Jurkat, Clone E6-1 (cell line): ENCODE measurements at regions not wholly inside any gene's neighbourhood (a gene's known extent, or its start where the extent isn't known, plus 50 kb on each side); places are given as distances from the start of the nearest gene placed in this dataset.
"Not testable (repeated sequence)": the region's sequence is repeated elsewhere in the genome, so short reads cannot be mapped to it uniquely, and the experiment has no call there.

Experiments
- DNase-seq: peaks from one replicate; pipeline ENCODE4 v3.0.0-alpha.2; 2011; ENCODE audit warnings: low read depth, low spot score
- H3K4me3 ChIP-seq: 2 replicates; pipeline ENCODE4 v1.5.1; 2011; ENCODE audit warnings: mild to moderate bottlenecking, low read length, control low read depth, moderate library complexity

DNA sequence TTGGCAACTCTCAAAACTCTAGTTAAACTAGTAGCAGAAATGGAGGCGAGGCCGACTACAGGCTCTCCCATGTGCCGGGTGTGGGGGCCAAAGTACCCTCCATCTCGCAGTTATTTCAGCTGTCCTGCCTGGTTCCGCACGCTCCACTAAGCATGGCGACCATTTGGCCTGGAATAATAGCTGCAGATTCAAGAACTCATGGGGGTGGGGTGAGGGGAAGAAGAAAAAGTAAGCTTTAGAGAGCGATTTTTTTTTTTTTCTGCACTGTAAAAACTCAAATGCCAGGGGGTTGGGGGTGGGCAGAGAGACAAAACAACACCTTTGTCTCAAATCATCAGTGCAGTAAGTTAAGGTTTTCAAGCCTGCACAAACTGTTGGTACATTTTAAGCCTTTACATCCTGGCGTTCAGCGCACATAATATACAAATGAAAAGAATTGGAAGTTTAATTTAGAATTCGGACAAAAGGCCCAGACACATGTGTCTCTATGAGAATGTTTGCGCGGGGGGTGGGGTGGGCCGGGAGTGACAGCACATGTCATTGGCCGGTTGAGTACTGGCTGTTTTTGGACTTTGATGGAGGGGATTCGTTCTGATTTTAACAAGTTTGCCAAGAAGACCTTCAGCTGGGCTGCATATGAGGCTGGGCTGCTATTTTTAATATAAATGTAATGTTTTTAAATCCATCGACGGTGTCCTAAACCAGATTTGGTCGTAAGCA is 694.7 kb upstream of the SALL1 start:
- DNase-seq: no peak
- no peak overlapping the region for H3K4me3 ChIP-seq

DNA sequence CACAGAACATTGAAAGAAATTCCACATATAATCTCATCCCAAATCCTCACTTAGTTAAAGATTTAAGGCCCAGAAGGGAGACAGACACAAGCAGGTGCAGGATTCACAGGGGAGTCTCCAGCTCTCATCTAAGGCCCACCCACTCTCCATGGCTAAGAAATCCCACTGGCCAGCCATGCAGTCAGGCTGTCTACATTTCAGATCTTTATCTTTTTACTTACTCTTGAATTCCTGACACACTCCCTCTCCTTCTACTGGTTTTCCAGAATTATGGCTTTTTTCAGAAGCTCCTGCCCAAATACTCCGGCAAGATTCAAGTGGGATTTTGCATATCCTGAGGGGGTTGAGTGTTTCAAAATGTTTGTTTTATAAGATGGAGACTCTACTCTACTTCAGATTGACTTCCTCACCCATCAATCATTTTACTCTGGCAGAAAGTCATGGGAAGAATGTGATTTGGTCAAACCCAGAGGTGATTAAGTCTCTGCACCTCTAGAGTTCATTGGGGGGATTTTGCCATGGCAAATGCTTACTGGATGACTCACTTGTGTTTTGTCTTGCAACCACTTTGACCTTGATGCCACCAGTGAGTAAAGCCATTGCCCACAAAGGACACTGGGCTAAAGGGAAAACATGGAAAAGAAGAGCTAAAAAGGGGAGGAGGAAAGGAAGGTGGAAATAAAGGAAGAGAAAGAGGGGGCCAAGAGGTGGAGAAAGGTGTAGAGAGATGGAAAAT is 688.8 kb upstream of the SALL1 start:
- DNase-seq: no peak
- H3K4me3 ChIP-seq: no peak overlapping the region

DNA sequence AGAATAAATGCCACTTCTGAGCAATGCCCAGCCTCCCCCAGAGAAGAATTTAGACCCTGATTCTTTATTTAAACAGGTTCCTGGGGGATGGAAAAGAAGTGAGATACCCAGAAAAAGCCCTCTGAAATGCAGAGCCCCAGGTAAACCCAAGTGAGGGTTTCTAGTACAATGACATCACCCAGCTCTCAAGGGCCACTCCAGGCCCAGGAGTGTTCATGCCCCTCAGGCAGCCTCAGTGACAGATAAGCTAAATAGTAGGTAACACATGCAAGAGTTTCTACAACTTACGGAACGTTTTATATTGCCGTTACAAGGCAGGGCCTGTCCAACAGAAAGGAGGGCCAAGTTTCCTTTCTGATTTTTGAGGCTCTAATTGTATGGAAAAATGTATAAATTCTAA is 683.7 kb upstream of the SALL1 start:
- no peak for DNase-seq
- H3K4me3 ChIP-seq: no peak overlapping the region

DNA sequence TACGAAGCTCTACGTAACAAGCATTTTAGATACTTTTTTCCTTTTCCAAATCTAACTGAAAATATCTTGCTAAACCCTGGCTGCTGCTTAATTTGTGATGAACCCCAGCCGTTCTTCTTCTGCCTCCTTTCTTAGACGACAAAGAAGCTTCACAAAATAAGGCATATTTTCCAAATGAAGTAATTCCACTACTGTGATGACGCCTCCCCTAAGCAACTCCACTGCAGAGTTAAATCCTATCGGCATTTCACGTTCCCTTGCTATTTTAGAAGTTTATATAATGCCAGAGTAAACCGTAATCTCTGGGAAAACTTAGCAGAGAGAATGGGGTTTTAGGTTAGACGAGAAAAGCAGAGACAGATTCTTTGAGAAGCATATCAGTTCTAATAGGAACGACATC is 683.1 kb upstream of the SALL1 start:
- no peak overlapping the region for H3K4me3 ChIP-seq
- no peak for DNase-seq

DNA sequence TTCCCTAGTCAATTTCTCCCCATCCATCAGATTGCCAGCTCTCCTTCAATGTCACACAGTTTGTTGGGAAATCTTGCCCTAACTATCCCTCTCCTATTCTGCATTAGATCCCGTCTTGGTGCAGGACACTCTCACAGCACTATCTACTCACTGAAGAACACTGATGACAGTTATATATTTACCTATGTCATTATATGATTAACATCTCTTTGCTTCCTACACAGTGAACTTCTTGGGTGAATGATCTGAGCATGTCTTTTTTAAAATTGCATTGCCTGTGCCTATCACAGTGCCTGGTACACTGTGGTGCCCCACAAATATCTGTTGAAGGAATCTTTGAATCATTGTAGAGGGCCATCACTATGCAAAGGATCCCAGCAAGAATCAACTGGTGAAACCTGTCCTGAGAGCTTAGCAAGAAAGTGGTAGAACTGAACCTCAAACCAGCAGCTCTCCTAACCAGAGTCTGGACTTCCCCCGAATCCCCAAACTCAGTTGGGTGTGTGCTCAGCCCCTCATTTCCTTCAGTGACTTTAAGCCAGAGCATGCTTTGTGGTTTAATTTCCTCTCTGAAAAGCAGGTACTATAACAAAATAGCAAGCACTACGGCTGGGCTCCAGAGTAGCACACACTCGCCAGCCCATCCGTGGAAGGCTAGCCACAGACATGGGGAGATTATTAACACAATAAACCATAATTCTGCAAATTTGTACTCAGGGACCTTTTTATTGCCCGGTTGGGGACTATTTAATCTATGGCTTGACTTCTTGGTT is 680.7 kb upstream of the SALL1 start:
- H3K4me3 ChIP-seq: no peak overlapping the region
- no peak for DNase-seq

DNA sequence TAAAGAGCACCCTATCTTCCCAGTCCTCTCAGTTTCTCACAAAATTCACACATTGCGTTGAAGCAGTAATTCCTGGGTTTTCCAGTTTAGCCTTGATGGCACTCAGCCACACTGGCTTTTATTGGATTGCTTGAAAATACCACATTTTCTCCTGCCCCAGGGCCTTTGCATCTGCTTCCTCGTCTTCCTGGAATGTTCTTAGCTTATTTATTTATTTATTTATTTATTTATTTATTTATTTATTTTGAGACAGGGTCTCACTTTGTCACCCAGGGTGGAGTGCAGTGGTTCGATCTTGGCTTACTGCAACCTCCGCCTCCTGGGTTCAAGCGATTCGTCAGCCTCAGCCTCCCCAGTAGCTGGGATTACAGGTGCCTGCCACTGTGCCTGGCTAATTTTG is 680.0 kb upstream of the SALL1 start:
- H3K4me3 ChIP-seq, DNase-seq: not testable (repeated sequence)

DNA sequence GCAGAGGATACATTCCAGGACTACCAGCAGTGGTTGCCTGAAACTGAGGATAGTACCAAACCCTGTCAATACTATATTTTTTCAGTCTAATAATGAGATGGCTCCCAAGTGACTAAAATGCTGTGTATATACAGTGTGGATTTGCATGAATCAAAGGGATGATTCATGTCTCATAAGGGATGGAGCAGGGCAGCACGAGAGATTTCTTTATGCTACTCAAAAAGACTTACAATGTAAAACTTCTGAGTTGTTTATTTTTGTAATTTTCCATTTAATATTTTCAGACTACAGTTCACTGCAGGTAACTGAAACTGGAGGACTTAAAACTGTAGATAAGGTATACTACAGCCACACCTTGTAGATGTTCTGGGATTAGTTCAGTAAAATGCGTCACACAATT is 674.7 kb upstream of the SALL1 start:
- no peak for DNase-seq
- no peak overlapping the region for H3K4me3 ChIP-seq

DNA sequence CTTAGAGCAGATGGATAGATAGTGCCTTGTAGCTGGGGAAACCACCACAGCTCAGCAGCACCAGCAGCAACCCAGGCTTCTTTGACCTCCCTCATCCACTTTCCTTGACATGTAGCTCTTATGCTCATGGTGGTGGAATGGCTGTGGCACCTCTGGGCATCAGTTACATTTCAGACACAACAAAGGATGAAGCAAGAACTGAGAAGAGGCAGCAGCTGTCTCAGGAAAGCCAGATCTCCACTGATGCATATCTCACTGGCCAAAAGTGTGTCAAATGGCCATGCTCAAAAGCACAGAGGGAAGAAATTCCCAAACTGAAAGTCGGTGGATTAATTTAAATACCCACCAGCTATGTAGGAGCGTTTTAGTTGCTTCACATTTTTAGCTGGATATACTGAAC is 671.4 kb upstream of the SALL1 start:
- no peak for DNase-seq
- no peak overlapping the region for H3K4me3 ChIP-seq

DNA sequence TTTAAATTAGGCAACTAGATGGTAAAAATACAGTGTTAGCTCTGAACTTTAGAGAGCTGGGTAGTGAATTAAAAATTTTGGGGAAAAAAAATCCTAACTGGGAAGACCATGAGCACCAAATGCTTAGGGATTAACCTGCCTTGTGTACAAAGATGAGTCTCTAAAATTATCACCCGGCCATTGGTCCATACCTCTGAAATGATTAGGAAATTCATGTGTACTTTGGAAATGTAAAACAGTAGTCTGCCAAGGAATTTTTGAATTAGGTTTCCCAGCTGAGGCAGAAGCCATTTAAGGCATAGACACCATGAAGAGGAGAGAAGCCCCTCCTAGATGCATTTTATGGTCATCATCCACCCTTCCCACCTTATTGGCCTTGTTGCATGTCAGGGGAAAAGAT is 670.5 kb upstream of the SALL1 start:
- no peak overlapping the region for H3K4me3 ChIP-seq
- DNase-seq: no peak

DNA sequence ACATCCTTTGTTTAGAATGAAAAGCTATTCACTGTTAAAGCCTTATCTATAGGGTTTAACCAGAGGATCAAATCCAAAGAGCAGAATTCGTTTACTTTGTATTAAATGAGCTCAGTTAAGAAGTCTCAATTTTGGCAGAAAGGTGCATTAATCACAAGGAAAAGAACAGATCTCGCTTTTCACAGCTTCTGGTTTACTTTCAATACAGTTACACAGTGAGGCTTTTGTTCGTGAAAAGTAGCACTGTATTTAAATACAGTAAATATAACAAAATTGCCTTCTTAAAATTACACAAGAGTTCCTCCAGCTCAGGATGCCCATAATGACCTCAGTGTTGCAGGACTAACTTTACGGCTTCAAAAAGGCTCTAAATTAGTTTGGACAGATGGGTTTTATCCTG is 669.1 kb upstream of the SALL1 start:
- no peak overlapping the region for H3K4me3 ChIP-seq
- no peak for DNase-seq

DNA sequence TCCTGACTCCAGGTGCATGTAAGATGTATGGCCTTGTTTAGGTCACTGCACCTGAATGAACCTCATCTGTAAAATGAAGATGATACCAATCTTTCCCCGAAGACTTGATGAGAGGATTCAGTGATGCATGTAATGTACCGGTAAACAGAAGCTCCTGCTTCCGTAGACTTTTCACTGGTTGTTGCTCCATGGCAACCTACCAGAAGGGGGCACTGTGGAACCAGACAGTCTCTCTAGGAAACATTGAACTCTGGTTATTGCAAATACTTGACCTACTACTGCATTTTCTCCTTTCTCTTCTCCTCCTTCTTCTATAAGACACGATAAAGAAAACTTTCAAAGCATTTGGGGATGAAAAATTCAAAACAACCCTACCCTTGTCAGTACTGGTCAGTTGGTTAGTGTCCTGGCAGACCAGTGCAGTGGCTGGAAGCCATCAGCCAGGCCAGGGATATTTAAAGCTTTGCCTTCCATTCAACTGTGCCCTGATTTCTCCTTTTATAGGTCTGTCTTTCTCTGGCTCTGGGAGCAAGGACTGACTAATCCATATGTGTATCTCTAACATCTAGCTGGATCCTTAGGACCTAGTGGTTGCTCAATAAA is 667.4 kb upstream of the SALL1 start:
- peak; percentile 24 for DNase-seq
- H3K4me3 ChIP-seq: no peak overlapping the region

DNA sequence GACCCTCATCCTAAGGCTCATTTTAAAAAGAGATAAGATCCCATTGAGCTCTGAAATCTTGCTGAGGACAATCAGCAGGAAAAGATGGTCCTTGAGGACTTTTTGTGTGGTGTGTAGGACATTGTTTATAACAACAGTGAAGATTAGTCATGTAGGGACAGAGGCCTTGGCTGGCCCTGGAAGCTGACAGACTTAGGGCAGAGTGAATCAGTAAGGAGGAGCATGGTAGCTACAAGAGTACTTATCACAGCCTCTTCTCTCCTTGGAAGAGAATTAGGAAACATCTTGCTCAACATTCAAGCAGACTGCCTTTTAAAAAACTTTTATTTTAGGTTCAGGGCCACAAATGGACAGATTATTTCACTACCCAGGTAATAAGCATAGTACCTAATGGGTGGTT is 665.9 kb upstream of the SALL1 start:
- no peak overlapping the region for H3K4me3 ChIP-seq
- no peak for DNase-seq

DNA sequence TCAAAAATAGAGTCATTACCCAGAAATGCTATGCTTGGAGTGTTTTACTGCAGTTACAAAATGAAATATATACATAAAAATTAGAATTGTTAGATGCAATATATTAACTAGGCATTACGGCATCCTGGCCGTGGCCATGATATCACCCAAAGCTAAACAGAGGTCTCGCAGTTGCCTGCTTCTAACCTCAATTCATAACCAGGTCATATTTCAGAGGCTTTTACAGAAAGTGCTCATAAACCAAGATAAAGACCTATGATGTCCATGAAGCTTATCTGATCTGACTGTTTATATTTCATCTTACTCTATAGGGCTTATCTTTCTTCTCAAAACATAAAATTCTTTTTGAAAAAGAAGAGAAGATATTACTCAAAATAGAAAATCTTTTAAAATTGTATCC is 664.5 kb upstream of the SALL1 start:
- H3K4me3 ChIP-seq: no peak overlapping the region
- DNase-seq: no peak

DNA sequence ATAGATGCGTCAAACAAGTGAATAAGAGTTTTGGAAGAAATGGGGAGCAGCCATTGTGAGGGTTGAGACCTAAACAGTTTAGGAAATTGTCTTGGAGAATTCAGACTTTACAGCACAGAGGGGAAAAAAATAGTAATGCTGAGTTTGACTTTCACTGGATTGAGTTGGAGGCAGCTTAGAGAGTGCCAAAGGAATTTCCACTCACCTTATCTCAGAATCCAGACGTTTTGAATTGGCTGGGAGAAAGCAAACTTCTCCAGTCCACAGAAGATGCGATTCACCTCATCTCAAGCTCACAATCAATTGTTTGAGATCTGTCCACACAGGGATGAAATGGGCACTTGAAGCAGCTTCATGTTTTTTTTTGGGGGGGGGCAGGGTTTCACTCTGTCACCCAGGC is 663.5 kb upstream of the SALL1 start:
- H3K4me3 ChIP-seq: no peak overlapping the region
- DNase-seq: no peak

DNA sequence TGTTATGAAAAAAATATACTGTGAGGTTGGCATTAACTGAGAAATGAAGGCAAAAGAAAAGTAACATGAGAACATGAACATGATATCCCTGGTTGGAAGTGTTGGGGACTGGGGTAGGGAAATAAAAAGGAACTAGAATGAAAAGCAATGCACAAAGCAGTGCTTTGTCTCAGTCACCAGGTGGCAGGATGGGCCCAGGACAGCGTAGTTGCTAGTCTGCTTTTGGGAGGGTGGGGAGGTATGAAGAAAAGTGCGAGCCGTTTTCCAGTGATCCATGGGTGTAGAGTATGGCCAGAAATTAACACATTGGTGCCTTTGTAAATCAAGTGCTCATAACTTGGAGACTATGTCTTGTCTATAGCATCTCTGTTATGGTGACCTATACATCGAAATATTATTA is 662.5 kb upstream of the SALL1 start:
- no peak for DNase-seq
- H3K4me3 ChIP-seq: no peak overlapping the region

DNA sequence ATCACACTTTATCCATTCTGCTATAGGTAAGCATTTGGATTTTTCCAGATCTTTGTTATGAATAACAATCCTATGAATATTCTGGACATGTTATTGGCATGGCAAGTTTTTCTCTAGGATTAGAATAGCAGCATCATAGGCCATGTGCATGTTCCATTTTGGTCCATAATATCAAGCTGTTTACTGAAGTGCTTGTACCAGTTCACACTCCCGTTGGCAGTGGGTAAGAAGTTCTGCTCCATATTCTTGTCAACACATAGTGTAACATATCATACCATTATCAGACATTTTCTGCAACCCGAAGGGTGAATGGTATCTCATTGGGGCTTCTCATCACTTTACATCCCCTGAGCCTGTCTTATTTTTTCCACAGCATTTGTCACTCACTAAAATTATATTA is 661.9 kb upstream of the SALL1 start:
- DNase-seq: no peak
- H3K4me3 ChIP-seq: no peak overlapping the region

DNA sequence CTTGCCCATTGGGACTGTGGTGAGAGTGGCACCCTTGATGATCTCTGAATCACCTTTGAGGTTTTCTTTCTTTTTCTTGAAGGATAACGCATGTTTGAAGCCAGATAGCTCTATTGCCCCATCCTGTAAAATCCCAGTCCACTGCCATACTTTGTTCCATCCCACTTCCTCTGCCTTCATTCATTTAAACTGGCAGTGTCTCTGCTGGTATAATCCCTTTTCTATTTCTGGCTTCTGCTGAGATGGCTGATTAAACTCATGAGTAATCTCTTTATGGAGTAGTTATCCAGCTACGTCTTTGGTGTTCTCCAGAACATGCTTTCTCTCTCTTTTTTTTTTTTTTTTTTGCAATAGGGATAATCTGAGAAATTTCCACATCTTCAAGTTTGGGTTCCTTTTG is 656.5 kb upstream of the SALL1 start:
- DNase-seq: no peak
- no peak overlapping the region for H3K4me3 ChIP-seq

DNA sequence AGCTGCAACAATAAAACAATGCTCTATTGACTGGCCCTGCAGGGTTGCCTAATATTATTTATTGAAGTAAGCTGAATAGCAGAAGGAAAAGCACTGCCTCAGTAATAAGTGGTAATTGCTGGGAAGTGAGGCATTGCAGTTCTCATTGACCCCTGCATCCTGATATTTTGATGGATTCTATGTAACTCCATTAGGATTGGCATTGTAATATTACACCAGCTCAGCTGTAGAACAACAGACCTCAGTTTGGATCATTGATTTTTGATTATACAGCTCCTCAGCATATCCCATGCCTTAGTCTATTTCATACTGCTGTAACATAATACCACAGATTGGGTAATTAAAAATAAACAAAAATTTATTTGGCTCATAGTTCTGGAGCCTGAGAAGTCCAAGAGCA is 650.6 kb upstream of the SALL1 start:
- DNase-seq: no peak
- no peak overlapping the region for H3K4me3 ChIP-seq

DNA sequence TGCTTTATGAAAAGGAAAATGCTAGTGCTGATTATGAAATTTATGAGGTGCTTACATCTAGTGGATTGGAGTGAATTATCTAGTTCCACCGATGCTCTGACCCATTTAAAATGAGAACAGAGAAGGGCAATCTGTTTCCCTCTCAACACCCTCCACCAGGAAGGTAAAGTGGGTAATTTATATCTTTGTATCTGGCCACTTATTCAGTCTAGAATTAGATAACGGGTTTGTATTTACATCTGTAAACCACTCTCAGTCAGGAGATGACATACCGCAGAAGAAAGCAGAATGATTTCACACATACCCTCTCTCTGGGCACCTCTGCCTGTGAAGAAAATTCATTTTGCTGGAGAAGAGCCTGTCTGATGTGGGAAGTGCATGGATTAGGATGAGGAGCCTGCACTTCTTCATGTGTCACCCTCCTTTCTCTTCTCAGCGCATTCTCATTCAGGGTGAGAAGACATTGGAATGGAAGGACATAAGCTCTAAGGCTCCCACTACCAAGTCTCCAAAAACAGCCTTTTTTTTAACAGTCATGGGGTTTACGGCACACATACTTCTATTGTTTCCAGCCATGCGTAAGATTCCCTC is 646.7 kb upstream of the SALL1 start:
- DNase-seq: no peak
- H3K4me3 ChIP-seq: no peak overlapping the region

DNA sequence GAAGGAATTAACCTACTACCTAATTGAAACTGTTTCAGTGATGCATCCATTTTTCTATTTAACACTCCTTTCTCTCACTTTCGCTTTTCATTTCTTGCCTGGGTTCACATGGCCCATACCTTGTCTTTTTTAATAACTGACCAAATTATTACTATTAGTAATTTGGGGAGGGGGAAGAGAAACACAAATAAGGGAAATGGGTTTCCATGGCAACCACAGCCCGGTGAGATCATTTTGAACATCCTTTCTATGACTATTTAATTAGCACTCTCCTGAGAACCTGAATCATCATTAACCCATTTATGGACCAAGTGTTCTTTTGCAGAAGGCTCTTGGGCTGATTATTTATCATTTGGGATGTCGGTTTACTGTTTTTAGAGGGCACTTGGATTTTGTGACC is 628.2 kb upstream of the SALL1 start:
- no peak overlapping the region for H3K4me3 ChIP-seq
- DNase-seq: no peak
